Activated T-cell treated with anti-CD3 and anti-CD28 coated beads, Interleukin-2, amount 50 U/mL, for 48 hours (primary cell): ENCODE measurements at regions not wholly inside any gene's neighbourhood (a gene's known extent, or its start where the extent isn't known, plus 50 kb on each side); places are given as distances from the start of the nearest gene placed in this dataset.

ENCODE experiments used
- DNase-seq, 2 experiments: peaks; one replicate each; pipeline ENCODE4 v3.0.0-alpha.2; 2020

- no peak for DNase-seq
Observed at GRCh38 chr1:58862728-58863385, 79.0 kb upstream of the JUN start.

GRCh38 chr1:58864654-58865053 lies 80.8 kb upstream of the JUN start:
- DNase-seq: no peak

GRCh38 chr1:58866578-58866977 lies 82.7 kb upstream of the JUN start:
- no peak for DNase-seq

GRCh38 chr1:58869638-58870297 lies 85.9 kb upstream of the JUN start:
- no peak for DNase-seq

- DNase-seq: no peak
Observed at GRCh38 chr1:58870298-58870676, 86.4 kb upstream of the JUN start.

GRCh38 chr1:58874342-58874741 lies 90.5 kb upstream of the JUN start:
- no peak for DNase-seq

- DNase-seq: no peak
Observed at GRCh38 chr1:58874757-58875755, 91.2 kb upstream of the JUN start.

- DNase-seq: no peak
Observed at GRCh38 chr1:58879464-58879863, 95.6 kb upstream of the JUN start.

- DNase-seq: no peak
Observed at GRCh38 chr1:58880592-58880991, 96.7 kb upstream of the JUN start.

GRCh38 chr1:58881471-58881994 lies 97.7 kb upstream of the JUN start:
- DNase-seq: no peak

GRCh38 chr1:58882322-58882948 lies 98.6 kb upstream of the JUN start:
- DNase-seq: no peak

GRCh38 chr1:58883037-58883887 lies 99.4 kb upstream of the JUN start:
- DNase-seq: no peak

GRCh38 chr1:58883888-58884482 lies 100.1 kb upstream of the JUN start:
- no peak for DNase-seq

GRCh38 chr1:58884706-58885661 lies 101.1 kb upstream of the JUN start:
- DNase-seq: no peak

GRCh38 chr1:58885998-58886397 lies 102.2 kb upstream of the JUN start:
- DNase-seq: no peak

- DNase-seq: no peak
Observed at GRCh38 chr1:58886611-58887010, 102.8 kb upstream of the JUN start.

GRCh38 chr1:58887059-58887458 lies 103.2 kb upstream of the JUN start:
- no peak for DNase-seq

- no peak for DNase-seq
Observed at GRCh38 chr1:58888833-58889232, 105.0 kb upstream of the JUN start.

GRCh38 chr1:58890113-58890512 lies 106.3 kb upstream of the JUN start:
- DNase-seq: no peak

GRCh38 chr1:58890609-58891008 lies 106.8 kb upstream of the JUN start:
- DNase-seq: no peak
